MM.1S (cell line): ENCODE measurements at regions not wholly inside any gene's neighbourhood (a gene's known extent, or its start where the extent isn't known, plus 50 kb on each side); places are given as distances from the start of the nearest gene placed in this dataset.

ENCODE experiments used
- DNase-seq: peaks from one replicate; pipeline ENCODE4 v3.0.0-alpha.2; 2015
- H2AFZ ChIP-seq: fragments of 300-600 bp; sonication (generic); 2 replicates; pipeline ENCODE4 v1.6.0; 2016; ENCODE audit warnings: antibody characterized with exemption, low read length
- H3F3A ChIP-seq: fragments of 300-600 bp; sonication (generic); 2 replicates; pipeline ENCODE4 v1.6.1; 2016; ENCODE audit warnings: mild to moderate bottlenecking, antibody characterized with exemption, low read length, moderate library complexity, mixed read lengths; ENCODE audit not compliant: insufficient read depth
- H3K27ac ChIP-seq: fragments of 300-600 bp; sonication (generic); 2 replicates; pipeline ENCODE4 v1.5.1; 2016; ENCODE audit warnings: mild to moderate bottlenecking, low read length
- H3K27me3 ChIP-seq: fragments of 300-600 bp; sonication (generic); replicated peaks from 2 replicates; pipeline ENCODE4 v1.6.0; 2016; ENCODE audit warnings: low read length; ENCODE audit not compliant: insufficient read depth
- H3K36me3 ChIP-seq: fragments of 300-600 bp; sonication (generic); replicated peaks from 2 replicates; pipeline ENCODE4 v1.6.1; 2016; ENCODE audit warnings: mild to moderate bottlenecking, low read length, mixed read lengths; ENCODE audit not compliant: insufficient read depth
- H3K4me1 ChIP-seq: fragments of 300-600 bp; sonication (generic); 2 replicates; pipeline ENCODE4 v1.6.1; 2016; ENCODE audit warnings: low read length, mixed read lengths
- H3K4me2 ChIP-seq: fragments of 300-600 bp; sonication (generic); 2 replicates; pipeline ENCODE4 v1.6.0; 2016; ENCODE audit warnings: low read depth, low read length
- H3K4me3 ChIP-seq: fragments of 300-600 bp; sonication (generic); 2 replicates; pipeline ENCODE4 v1.5.1; 2016; ENCODE audit warnings: low read length, mixed read lengths
- H3K79me2 ChIP-seq: fragments of 300-600 bp; sonication (generic); 2 replicates; pipeline ENCODE4 v1.6.1; 2016; ENCODE audit warnings: mixed run types, low read length, mixed read lengths
- H3K9ac ChIP-seq: fragments of 300-600 bp; sonication (generic); 2 replicates; pipeline ENCODE4 v1.6.1; 2016; ENCODE audit warnings: low read length, mixed read lengths
- H3K9me2 ChIP-seq: fragments of 300-600 bp; sonication (generic); replicated peaks from 2 replicates; pipeline ENCODE4 v1.6.1; 2016; ENCODE audit warnings: mild to moderate bottlenecking, low read length, mixed read lengths; ENCODE audit not compliant: insufficient read depth
- H3K9me3 ChIP-seq: fragments of 300-600 bp; sonication (generic); replicated peaks from 2 replicates; pipeline ENCODE4 v1.6.1; 2016; ENCODE audit warnings: mild to moderate bottlenecking, low read length, mixed read lengths; ENCODE audit not compliant: insufficient read depth
- H4K20me1 ChIP-seq: fragments of 300-600 bp; sonication (generic); 2 replicates; pipeline ENCODE4 v1.6.1; 2016; ENCODE audit warnings: mild to moderate bottlenecking, low read length, moderate library complexity, mixed read lengths; ENCODE audit not compliant: insufficient read depth
- EZH2 ChIP-seq: fragments of 300-600 bp; sonication (generic); optimal IDR thresholded peaks from 2 replicates; pipeline ENCODE3; 2017; ENCODE audit warnings: low read depth, mild to moderate bottlenecking, antibody characterized with exemption, low read length, mixed read lengths
- EZH2phosphoT487 ChIP-seq: fragments of 300-600 bp; sonication (generic); IDR thresholded peaks from 2 replicates; pipeline ENCODE4 v1.6.1; 2018; ENCODE audit warnings: antibody characterized with exemption, low read length
- TF ChIP-seq, protein P1 (sequence below): fragments of 300-600 bp; sonication (generic); IDR thresholded peaks from 2 replicates; pipeline ENCODE4 v1.5.1; 2016; ENCODE audit warnings: antibody characterized with exemption, low read length, mixed read lengths

DNA sequence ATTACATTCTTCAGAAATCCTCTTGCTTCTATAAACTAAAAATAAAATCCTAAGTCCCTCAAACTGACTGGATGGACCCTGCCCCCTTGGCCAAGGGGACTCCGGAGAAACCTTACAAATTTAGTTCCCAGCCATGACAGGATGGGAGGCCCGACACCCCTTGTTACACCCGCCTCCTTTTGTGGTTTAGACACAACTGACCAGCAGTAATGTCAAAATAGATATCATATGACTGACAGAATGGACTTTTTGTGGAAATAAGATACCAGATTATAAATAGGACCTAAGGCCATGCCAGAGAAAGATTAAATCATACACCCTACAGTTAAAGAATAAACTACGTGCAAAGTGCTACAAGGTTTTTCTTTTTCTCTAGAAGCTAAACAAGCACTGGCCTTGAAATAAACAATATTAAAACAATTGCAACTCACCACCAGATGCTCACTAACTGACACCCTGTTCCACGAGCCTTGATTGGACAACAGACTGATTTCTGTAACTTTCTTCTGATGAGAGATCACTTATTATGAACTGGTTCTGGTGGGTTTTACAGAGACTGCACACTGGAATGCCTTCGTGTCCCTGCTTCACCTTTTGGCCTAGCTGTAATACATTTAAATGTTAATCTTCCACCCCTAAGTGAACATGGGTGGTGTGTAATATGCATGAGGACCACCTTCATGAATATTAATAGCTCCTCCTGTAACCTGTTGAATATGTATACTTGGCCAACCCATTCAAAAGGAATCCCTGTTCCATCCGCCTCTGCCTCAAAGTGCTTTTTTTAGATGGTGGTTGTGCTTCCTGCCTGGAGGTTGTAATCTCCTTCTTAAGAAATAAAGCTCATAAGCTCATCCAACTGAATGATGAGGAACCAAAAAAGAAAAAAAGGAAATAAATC is 99.6 kb downstream of the ODF2L start:
- no peaks in the 10 kb centered on the region for H3K4me1 ChIP-seq
- no peaks in the 10 kb centered on the region for H4K20me1 ChIP-seq
- H3K9ac ChIP-seq: no peak overlapping the region
- no peak overlapping the region for H3K27ac ChIP-seq
- H3K4me3 ChIP-seq: no peak overlapping the region
- DNase-seq: no peak
- H2AFZ ChIP-seq: no peak overlapping the region
- TF ChIP-seq EZH2phosphoT487: no peak
- TF ChIP-seq, protein P1, sequence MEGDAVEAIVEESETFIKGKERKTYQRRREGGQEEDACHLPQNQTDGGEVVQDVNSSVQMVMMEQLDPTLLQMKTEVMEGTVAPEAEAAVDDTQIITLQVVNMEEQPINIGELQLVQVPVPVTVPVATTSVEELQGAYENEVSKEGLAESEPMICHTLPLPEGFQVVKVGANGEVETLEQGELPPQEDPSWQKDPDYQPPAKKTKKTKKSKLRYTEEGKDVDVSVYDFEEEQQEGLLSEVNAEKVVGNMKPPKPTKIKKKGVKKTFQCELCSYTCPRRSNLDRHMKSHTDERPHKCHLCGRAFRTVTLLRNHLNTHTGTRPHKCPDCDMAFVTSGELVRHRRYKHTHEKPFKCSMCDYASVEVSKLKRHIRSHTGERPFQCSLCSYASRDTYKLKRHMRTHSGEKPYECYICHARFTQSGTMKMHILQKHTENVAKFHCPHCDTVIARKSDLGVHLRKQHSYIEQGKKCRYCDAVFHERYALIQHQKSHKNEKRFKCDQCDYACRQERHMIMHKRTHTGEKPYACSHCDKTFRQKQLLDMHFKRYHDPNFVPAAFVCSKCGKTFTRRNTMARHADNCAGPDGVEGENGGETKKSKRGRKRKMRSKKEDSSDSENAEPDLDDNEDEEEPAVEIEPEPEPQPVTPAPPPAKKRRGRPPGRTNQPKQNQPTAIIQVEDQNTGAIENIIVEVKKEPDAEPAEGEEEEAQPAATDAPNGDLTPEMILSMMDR: no peak
- TF ChIP-seq EZH2: no peak
- H3K36me3 ChIP-seq: no peaks in the 10 kb centered on the region
- no peaks in the 10 kb centered on the region for H3K27me3 ChIP-seq
- no peaks in the 10 kb centered on the region for H3K9me3 ChIP-seq
- H3K9me2 ChIP-seq: no peaks in the 10 kb centered on the region
- no peaks in the 10 kb centered on the region for H3K79me2 ChIP-seq
- no peak overlapping the region for H3K4me2 ChIP-seq
- H3F3A ChIP-seq: no peaks in the 10 kb centered on the region

DNA sequence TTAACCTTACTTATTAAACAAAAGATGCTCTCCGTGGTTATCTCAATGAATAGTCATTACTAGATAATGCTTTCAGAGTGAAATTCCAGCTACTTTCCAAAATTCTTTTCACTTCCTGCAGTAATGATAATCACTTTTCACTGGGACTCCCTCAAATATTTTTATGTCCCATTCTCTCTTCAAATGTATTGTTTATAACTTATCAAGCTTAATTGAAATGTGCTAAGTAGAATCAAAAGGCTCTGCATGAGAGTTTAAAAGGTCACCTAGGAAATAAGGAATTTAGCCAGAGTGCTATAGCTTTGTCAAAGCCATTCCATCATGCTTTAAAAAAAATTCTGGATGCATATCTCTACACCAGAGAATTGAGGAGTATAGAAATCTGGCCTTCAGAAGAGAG is 106.4 kb downstream of the ODF2L start:
- Histone ChIP-seq H3K9me2 (no peaks in the 10 kb centered on the region), H3F3A (no peaks in the 10 kb centered on the region), H2AFZ (no peak overlapping the region), H3K9ac (no peak overlapping the region), H3K4me2 (no peak overlapping the region), H3K27me3 (no peaks in the 10 kb centered on the region), H3K9me3 (no peaks in the 10 kb centered on the region), H3K79me2 (no peaks in the 10 kb centered on the region), H3K27ac (no peak overlapping the region), H3K36me3 (no peaks in the 10 kb centered on the region), H3K4me3 (no peak overlapping the region), H4K20me1 (no peaks in the 10 kb centered on the region), H3K4me1 (no peaks in the 10 kb centered on the region)
- TF ChIP-seq, protein P1: no peak
- TF ChIP-seq EZH2 (no peak), EZH2phosphoT487 (no peak)
- no peak for DNase-seq

DNA sequence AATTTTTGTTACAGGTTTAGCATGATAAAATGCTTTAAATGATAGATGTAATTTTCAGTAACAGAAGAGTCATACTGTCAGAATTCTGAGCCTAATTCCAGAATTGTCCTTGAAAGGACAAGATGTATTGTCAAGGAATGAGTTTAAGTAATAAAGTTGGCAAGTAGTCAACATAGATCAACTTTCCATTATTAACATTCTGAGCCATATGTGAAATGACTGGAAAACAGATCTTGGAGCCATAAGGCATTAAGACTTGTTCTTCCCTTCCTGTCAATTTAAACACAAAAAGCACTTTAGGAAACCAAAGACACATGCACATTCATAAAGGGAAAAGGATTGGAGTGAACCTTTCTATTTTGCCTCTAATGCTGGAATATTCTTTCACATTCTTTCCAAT is 107.0 kb downstream of the ODF2L start:
- TF ChIP-seq EZH2: no peak
- DNase-seq: no peak
- Histone ChIP-seq H4K20me1 (no peaks in the 10 kb centered on the region), H3K4me2 (no peak overlapping the region), H3F3A (no peaks in the 10 kb centered on the region), H3K79me2 (no peaks in the 10 kb centered on the region), H3K36me3 (no peaks in the 10 kb centered on the region), H3K9ac (no peak overlapping the region), H3K4me1 (no peaks in the 10 kb centered on the region), H3K4me3 (no peak overlapping the region), H3K27me3 (no peaks in the 10 kb centered on the region), H3K9me3 (no peaks in the 10 kb centered on the region), H3K27ac (no peak overlapping the region), H3K9me2 (no peaks in the 10 kb centered on the region), H2AFZ (no peak overlapping the region)

DNA sequence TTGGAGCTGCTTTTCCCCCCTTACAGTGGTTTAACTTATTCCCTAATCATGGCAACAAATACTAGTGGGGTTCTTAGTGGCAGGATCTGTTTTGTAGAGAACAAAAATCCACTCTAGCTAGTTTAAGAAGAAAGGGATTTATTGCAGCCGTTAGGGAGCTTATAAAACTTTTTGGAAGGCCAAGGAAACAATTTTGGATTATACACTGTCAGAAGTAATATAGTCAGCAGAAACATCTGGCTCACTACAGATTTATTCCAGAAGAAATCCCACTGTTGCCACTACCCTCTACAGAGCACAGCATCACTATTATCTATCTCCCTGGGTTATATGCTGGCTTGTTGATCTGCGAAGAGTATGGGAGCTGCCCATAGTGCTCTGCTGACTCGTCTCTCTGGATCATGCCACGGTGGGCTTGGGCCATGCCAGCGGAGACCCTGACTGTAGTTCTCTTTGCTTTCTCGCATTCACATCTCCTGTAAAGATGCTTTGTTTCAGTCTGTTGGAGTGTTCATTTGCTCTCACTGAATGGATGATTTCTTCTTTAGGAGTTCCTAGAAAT is 107.5 kb downstream of the ODF2L start:
- no peak overlapping the region for H2AFZ ChIP-seq
- H3K9ac ChIP-seq: no peak overlapping the region
- no peak overlapping the region for H3K4me3 ChIP-seq
- DNase-seq: no peak
- no peaks in the 10 kb centered on the region for H4K20me1 ChIP-seq
- H3K4me2 ChIP-seq: no peak overlapping the region
- no peaks in the 10 kb centered on the region for H3K9me2 ChIP-seq
- H3K27ac ChIP-seq: no peak overlapping the region
- H3F3A ChIP-seq: no peaks in the 10 kb centered on the region
- H3K27me3 ChIP-seq: no peaks in the 10 kb centered on the region
- H3K36me3 ChIP-seq: no peaks in the 10 kb centered on the region
- TF ChIP-seq EZH2phosphoT487 (no peak), EZH2 (no peak)
- TF ChIP-seq, protein P1: no peak
- no peaks in the 10 kb centered on the region for H3K9me3 ChIP-seq
- no peaks in the 10 kb centered on the region for H3K79me2 ChIP-seq
- H3K4me1 ChIP-seq: no peaks in the 10 kb centered on the region
